IMR-90 (cell line): ENCODE measurements at regions not wholly inside any gene's neighbourhood (a gene's known extent, or its start where the extent isn't known, plus 50 kb on each side); places are given as distances from the start of the nearest gene placed in this dataset.

ENCODE experiments used
- ATAC-seq: fragments of 200-7000 bp; cut with Tn5 transposase; 2 replicates; pipeline ENCODE4 v1.9.1; 2020; ENCODE audit warnings: low read depth, mild to moderate bottlenecking, moderate library complexity
- BruUV-seq: library from RNA; stranded (reverse); fragments of 400-500 nt; replicated peaks from 2 replicates; lab custom pipeline; 2021; lab: Mats Ljungman, UMichigan
- CTCF ChIA-PET: fragments of 300-600 bp; formaldehyde crosslinking; extraction: SDS; loops from one replicate; lab custom pipeline; 2021; ENCODE audit warnings: antibody characterized with exemption; lab: Yijun Ruan, JAX
- POLR2A ChIA-PET: fragments of 300-600 bp; sonication (Branson Sonifier 250); formaldehyde crosslinking; loops from one replicate; lab custom pipeline; 2022; ENCODE audit warnings: antibody characterized with exemption; ENCODE audit not compliant: unreplicated experiment; lab: Charles Lee
- DNase-seq: peaks from one replicate; pipeline ENCODE4 v3.0.0; 2013
- H2AFZ ChIP-seq: replicated peaks from 2 replicates; pipeline ENCODE3; 2013; ENCODE audit warnings: low read length, mild to moderate bottlenecking; ENCODE audit not compliant: poor library complexity
- H2AK5ac ChIP-seq: 2 replicates; pipeline ENCODE4 v1.6.1; 2013; ENCODE audit warnings: low read depth, low read length, inconsistent platforms
- H2AK9ac ChIP-seq: replicated peaks from 2 replicates; pipeline ENCODE3; 2013; ENCODE audit warnings: mild to moderate bottlenecking, low read depth, low read length, moderate library complexity; ENCODE audit not compliant: poor library complexity
- H2BK120ac ChIP-seq: 2 replicates; pipeline ENCODE4 v1.6.1; 2013; ENCODE audit warnings: low read depth, low read length, inconsistent platforms
- H2BK15ac ChIP-seq: 3 replicates; pipeline ENCODE4 v1.6.1; 2013; ENCODE audit warnings: low read depth, low read length, inconsistent platforms
- H2BK20ac ChIP-seq: 2 replicates; pipeline ENCODE4 v1.6.1; 2013; ENCODE audit warnings: low read depth, mild to moderate bottlenecking, inconsistent platforms, low read length, moderate library complexity
- H2BK5ac ChIP-seq: 2 replicates; pipeline ENCODE4 v1.6.1; 2013; ENCODE audit warnings: mild to moderate bottlenecking, low read depth, low read length, inconsistent platforms; ENCODE audit not compliant: poor library complexity, severe bottlenecking
- H3K14ac ChIP-seq: replicated peaks from 2 replicates; pipeline ENCODE4 v1.6.1; 2013; ENCODE audit warnings: low read depth, low read length, inconsistent platforms
- H3K18ac ChIP-seq: 2 replicates; pipeline ENCODE4 v1.6.1; 2013; ENCODE audit warnings: low read depth, low read length, control low read depth
- H3K23ac ChIP-seq: 2 replicates; pipeline ENCODE4 v1.6.1; 2013; ENCODE audit warnings: low read depth, low read length, inconsistent platforms
- H3K27ac ChIP-seq: 2 replicates; pipeline ENCODE4 v1.5.1; 2013; ENCODE audit warnings: mild to moderate bottlenecking, control low read depth, low read length; ENCODE audit not compliant: insufficient read depth
- H3K27me3 ChIP-seq: 2 replicates; pipeline ENCODE4 v1.6.1; 2013; ENCODE audit warnings: low read length; ENCODE audit not compliant: control insufficient read depth, insufficient read depth
- H3K36me3 ChIP-seq: 2 replicates; pipeline ENCODE4 v1.6.1; 2013; ENCODE audit warnings: low read length, mixed read lengths; ENCODE audit not compliant: control insufficient read depth, insufficient read depth
- H3K4ac ChIP-seq: 2 replicates; pipeline ENCODE4 v1.6.1; 2013; ENCODE audit warnings: low read depth, low read length, inconsistent platforms
- H3K4me1 ChIP-seq: 2 replicates; pipeline ENCODE4 v1.6.1; 2013; ENCODE audit warnings: low read length, mixed read lengths; ENCODE audit not compliant: control insufficient read depth, insufficient read depth
- H3K4me2 ChIP-seq: 2 replicates; pipeline ENCODE4 v1.6.1; 2013; ENCODE audit warnings: low read depth, mild to moderate bottlenecking, control low read depth, low read length, moderate library complexity
- H3K4me3 ChIP-seq: 2 replicates; pipeline ENCODE4 v1.5.1; 2013; ENCODE audit warnings: low read depth, mild to moderate bottlenecking, control low read depth, low read length, moderate library complexity; ENCODE audit not compliant: insufficient read depth
- H3K56ac ChIP-seq: 2 replicates; pipeline ENCODE4 v1.6.1; 2013; ENCODE audit warnings: low read length, inconsistent platforms; ENCODE audit not compliant: insufficient read depth; ENCODE audit errors: extremely low read depth
- H3K79me1 ChIP-seq, 2 experiments: 2 replicates each; pipeline ENCODE4 v1.6.1; 2013; ENCODE audit warnings: low read length in 2 of 2, inconsistent platforms in 1 of 2, low read depth in 1 of 2
- H3K9ac ChIP-seq: 2 replicates; pipeline ENCODE4 v1.6.1; 2013; ENCODE audit warnings: low read depth, low read length, control low read depth
- H3K9me1 ChIP-seq: 2 replicates; pipeline ENCODE4 v1.6.1; 2013; ENCODE audit warnings: low read length, inconsistent platforms; ENCODE audit not compliant: insufficient read depth
- H3K9me3 ChIP-seq: 2 replicates; pipeline ENCODE4 v1.6.1; 2013; ENCODE audit warnings: low read length; ENCODE audit not compliant: control insufficient read depth, insufficient read depth
- H4K20me1 ChIP-seq: 2 replicates; pipeline ENCODE4 v1.6.1; 2013; ENCODE audit warnings: low read length, inconsistent platforms; ENCODE audit not compliant: insufficient read depth
- H4K5ac ChIP-seq: 2 replicates; pipeline ENCODE4 v1.6.1; 2013; ENCODE audit warnings: mild to moderate bottlenecking, low read depth, low read length, control low read depth
- H4K8ac ChIP-seq, 2 experiments: 2 replicates each; pipeline ENCODE4 v1.6.1; 2013; ENCODE audit warnings: low read depth in 2 of 2, low read length in 2 of 2, control low read depth in 1 of 2, inconsistent platforms in 1 of 2
- H4K91ac ChIP-seq: 2 replicates; pipeline ENCODE4 v1.6.1; 2013; ENCODE audit warnings: low read depth, low read length, inconsistent platforms; ENCODE audit not compliant: insufficient read depth
- BHLHE40 ChIP-seq: fragments of 150-350 bp; IDR thresholded peaks from 2 replicates; pipeline ENCODE4 v1.6.1; 2016; ENCODE audit warnings: mild to moderate bottlenecking, low read depth, low read length
- CEBPB ChIP-seq: IDR thresholded peaks from 2 replicates; pipeline ENCODE4 v1.6.1; 2012; ENCODE audit warnings: low read depth, low read length, improper control_type of control experiment
- CHD1 ChIP-seq: IDR thresholded peaks from 2 replicates; pipeline ENCODE4 v1.6.1; 2012; ENCODE audit warnings: low read depth, low read length, improper control_type of control experiment
- FOS ChIP-seq: fragments of 150-350 bp; IDR thresholded peaks from 2 replicates; pipeline ENCODE4 v1.6.1; 2016; ENCODE audit warnings: low read depth, low read length
- MAZ ChIP-seq: IDR thresholded peaks from 2 replicates; pipeline ENCODE4 v1.6.1; 2012; ENCODE audit warnings: low read depth, mild to moderate bottlenecking, low read length, improper control_type of control experiment, moderate library complexity, borderline replicate concordance
- MXI1 ChIP-seq: IDR thresholded peaks from 2 replicates; pipeline ENCODE4 v1.6.1; 2012; ENCODE audit warnings: low read depth, mild to moderate bottlenecking, low read length, moderate library complexity, borderline replicate concordance
- NFE2L2 ChIP-seq: fragments of 150-350 bp; IDR thresholded peaks from 2 replicates; pipeline ENCODE4 v1.6.1; 2016; ENCODE audit warnings: low read depth, mild to moderate bottlenecking, low read length
- POLR2A ChIP-seq: IDR thresholded peaks from 2 replicates; pipeline ENCODE4 v1.6.1; 2012; ENCODE audit warnings: mild to moderate bottlenecking, low read depth, low read length
- RAD21 ChIP-seq: IDR thresholded peaks from 2 replicates; pipeline ENCODE4 v1.6.1; 2012; ENCODE audit warnings: low read length, improper control_type of control experiment
- RFX5 ChIP-seq: IDR thresholded peaks from 2 replicates; pipeline ENCODE4 v1.8.0; 2012; ENCODE audit warnings: low read depth, mild to moderate bottlenecking, low read length, moderate library complexity
- SMC3 ChIP-seq: fragments of 150-350 bp; IDR thresholded peaks from 2 replicates; pipeline ENCODE4 v1.6.1; 2016; ENCODE audit warnings: low read depth, mild to moderate bottlenecking, antibody characterized with exemption, low read length, moderate library complexity
- WGBS, 2 experiments: methylation state at CpG; one replicate each; pipeline versions ENCODE4 v1.1.5 to v1.1.7; 2013; ENCODE audit warnings: missing lambda C conversion rate in 2 of 2; ENCODE audit not compliant: insufficient read length in 1 of 2; ENCODE audit errors: extremely low coverage in 2 of 2; 5-methylcytosine and 5-hydroxymethylcytosine counted together
- dilution Hi-C: fragments of 300-500 bp; cut with HindIII; formaldehyde crosslinking; loops from one replicate; pipeline ENCODE4 v1.14.3; 2018; ENCODE audit warnings: low sequenced_read_pairs; ENCODE audit not compliant: unreplicated experiment
- in situ Hi-C: fragments of 300-500 bp; cut with MboI; formaldehyde crosslinking; loops from 3 replicates; pipeline ENCODE4 v1.14.3; 2019; ENCODE audit warnings: low sequenced_read_pairs, inconsistent platforms, mixed read lengths
- intact Hi-C: fragments of 100-400 bp; cut with micrococcal nuclease; formaldehyde crosslinking; loops from 2 replicates; pipeline ENCODE4 v1.10.0; 2022
- TF ChIP-seq, protein P1 (sequence below): fragments of 150-350 bp; IDR thresholded peaks from 2 replicates; pipeline ENCODE4 v1.6.1; 2016; ENCODE audit warnings: low read depth, mild to moderate bottlenecking, low read length, moderate library complexity, borderline replicate concordance
- TF ChIP-seq, protein P2 (sequence below): fragments of 150-350 bp; IDR thresholded peaks from 2 replicates; pipeline ENCODE4 v1.6.1; 2017; ENCODE audit warnings: mild to moderate bottlenecking, antibody characterized with exemption, low read length, low read depth
- TF ChIP-seq, protein P3 (sequence below): conservative IDR thresholded peaks from 2 replicates; pipeline ENCODE4 v1.5.1; 2012; ENCODE audit warnings: mild to moderate bottlenecking, low read depth, low read length, improper control_type of control experiment

- no peak overlapping the region for H2BK20ac ChIP-seq
- in situ Hi-C loops, result no loop called here
- no peak for TF ChIP-seq CEBPB
- TF ChIP-seq POLR2A, result no peak
- no peak for TF ChIP-seq MXI1
- no peak for TF ChIP-seq MAZ
- no peak for TF ChIP-seq FOS
- TF ChIP-seq BHLHE40, result no peak
- TF ChIP-seq, protein P1, sequence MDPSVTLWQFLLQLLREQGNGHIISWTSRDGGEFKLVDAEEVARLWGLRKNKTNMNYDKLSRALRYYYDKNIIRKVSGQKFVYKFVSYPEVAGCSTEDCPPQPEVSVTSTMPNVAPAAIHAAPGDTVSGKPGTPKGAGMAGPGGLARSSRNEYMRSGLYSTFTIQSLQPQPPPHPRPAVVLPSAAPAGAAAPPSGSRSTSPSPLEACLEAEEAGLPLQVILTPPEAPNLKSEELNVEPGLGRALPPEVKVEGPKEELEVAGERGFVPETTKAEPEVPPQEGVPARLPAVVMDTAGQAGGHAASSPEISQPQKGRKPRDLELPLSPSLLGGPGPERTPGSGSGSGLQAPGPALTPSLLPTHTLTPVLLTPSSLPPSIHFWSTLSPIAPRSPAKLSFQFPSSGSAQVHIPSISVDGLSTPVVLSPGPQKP, result no peak
- TF ChIP-seq, protein P2, sequence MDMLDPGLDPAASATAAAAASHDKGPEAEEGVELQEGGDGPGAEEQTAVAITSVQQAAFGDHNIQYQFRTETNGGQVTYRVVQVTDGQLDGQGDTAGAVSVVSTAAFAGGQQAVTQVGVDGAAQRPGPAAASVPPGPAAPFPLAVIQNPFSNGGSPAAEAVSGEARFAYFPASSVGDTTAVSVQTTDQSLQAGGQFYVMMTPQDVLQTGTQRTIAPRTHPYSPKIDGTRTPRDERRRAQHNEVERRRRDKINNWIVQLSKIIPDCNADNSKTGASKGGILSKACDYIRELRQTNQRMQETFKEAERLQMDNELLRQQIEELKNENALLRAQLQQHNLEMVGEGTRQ, result no peak
- no peak for TF ChIP-seq RFX5
- TF ChIP-seq NFE2L2, result no peak
- TF ChIP-seq SMC3, result no peak
- TF ChIP-seq, protein P3, sequence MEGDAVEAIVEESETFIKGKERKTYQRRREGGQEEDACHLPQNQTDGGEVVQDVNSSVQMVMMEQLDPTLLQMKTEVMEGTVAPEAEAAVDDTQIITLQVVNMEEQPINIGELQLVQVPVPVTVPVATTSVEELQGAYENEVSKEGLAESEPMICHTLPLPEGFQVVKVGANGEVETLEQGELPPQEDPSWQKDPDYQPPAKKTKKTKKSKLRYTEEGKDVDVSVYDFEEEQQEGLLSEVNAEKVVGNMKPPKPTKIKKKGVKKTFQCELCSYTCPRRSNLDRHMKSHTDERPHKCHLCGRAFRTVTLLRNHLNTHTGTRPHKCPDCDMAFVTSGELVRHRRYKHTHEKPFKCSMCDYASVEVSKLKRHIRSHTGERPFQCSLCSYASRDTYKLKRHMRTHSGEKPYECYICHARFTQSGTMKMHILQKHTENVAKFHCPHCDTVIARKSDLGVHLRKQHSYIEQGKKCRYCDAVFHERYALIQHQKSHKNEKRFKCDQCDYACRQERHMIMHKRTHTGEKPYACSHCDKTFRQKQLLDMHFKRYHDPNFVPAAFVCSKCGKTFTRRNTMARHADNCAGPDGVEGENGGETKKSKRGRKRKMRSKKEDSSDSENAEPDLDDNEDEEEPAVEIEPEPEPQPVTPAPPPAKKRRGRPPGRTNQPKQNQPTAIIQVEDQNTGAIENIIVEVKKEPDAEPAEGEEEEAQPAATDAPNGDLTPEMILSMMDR, result no peak
- no peak for TF ChIP-seq CHD1
- no peak for TF ChIP-seq RAD21
- H3K27ac ChIP-seq, result no peak overlapping the region
- no peak overlapping the region for H3K4me2 ChIP-seq
- H3K4ac ChIP-seq, result no peak overlapping the region
- intact Hi-C loops, result no loop called here
- CTCF ChIA-PET, result no interaction called here
- no peak overlapping the region for H2BK5ac ChIP-seq
- H2AK9ac ChIP-seq, result no peak overlapping the region
- DNase-seq (peak; percentile 1), ATAC-seq (no peak)
- H4K8ac ChIP-seq, result no peak overlapping the region
- dilution Hi-C loops, result no loop called here
- no peaks in the 10 kb centered on the region for H3K4me1 ChIP-seq
- H3K14ac ChIP-seq, result no peak overlapping the region
- H3K56ac ChIP-seq, result no peak overlapping the region
- H3K79me1 ChIP-seq, result no peaks in the 10 kb centered on the region
- H3K9ac ChIP-seq, result no peak overlapping the region
- no CpG with 5 or more reads among the region's 4 CpGs for WGBS, 2 experiments
- H3K9me1 ChIP-seq, result no peaks in the 10 kb centered on the region
- no peaks in the 10 kb centered on the region; the same call in 1 of the 2 replicates for H3K9me3 ChIP-seq
- H3K18ac ChIP-seq, result no peak overlapping the region
- no peaks in the 10 kb centered on the region for H3K27me3 ChIP-seq
- POLR2A ChIA-PET, result no interaction called here
- no peak overlapping the region for H2BK120ac ChIP-seq
- H3K4me3 ChIP-seq, result no peak overlapping the region
- no peaks in the 10 kb centered on the region for H4K20me1 ChIP-seq
- no peaks in the 10 kb centered on the region for H3K36me3 ChIP-seq
- no peak overlapping the region for H4K91ac ChIP-seq
- no peak overlapping the region for H4K5ac ChIP-seq
- no peak overlapping the region for H2AFZ ChIP-seq
- H2AK5ac ChIP-seq, result no peak overlapping the region
- H3K23ac ChIP-seq, result no peak overlapping the region
- BruUV-seq, result no TSS peak
- H2BK15ac ChIP-seq, result no peak overlapping the region
Measured at GRCh38 chr1:106798991-106799390, 257.5 kb upstream of the PRMT6 start.
